HG03108 (cell line): ENCODE measurements at regions not wholly inside any gene's neighbourhood (a gene's known extent, or its start where the extent isn't known, plus 50 kb on each side); places are given as distances from the start of the nearest gene placed in this dataset.

Source experiments
- ATAC-seq: cut with Tn5 transposase; IDR thresholded peaks from one replicate; pipeline ENCODE4 v1.9.1; 2021; ENCODE audit warnings: moderate library complexity; ENCODE audit not compliant: unreplicated experiment

DNA sequence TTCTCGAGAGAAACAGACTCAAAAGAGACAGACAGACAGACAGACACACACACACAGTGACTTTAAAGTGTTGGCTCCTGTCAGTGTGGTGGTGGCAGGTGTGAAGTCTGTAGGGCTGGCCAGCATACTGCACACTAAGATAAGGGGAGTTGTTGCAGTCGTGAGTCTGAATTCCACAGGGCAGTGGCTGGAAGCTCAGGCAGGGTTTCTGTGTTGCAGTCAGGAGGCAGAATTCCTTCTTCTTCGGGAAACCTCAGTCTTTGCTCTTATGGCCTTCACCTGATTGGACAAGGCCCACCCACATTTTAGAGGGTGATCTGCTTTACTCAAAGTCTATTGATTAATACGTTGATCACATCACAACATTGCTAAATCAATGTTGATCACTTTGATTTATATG is 478.4 kb upstream of the HS6ST1 start:
- ATAC-seq = no peak

DNA sequence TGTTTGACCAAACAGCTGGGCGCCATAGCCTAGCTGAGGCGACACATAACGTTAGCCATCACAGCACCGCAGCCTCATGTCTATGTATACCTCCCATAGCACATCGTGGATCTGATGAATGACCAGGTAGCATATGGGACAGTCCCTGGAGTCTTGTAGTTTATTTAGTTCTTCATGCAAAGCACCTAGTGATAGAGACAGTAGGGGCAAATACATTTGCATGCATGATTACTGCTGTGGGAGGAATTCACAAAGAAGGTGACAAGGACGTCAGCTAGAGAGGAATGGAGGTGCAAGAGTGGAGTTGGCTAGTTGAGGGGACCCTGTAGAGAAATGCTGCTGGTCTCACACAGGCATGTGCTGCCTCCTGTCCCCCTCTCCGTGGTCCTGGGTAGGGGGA is 478.9 kb upstream of the HS6ST1 start:
- no peak for ATAC-seq

DNA sequence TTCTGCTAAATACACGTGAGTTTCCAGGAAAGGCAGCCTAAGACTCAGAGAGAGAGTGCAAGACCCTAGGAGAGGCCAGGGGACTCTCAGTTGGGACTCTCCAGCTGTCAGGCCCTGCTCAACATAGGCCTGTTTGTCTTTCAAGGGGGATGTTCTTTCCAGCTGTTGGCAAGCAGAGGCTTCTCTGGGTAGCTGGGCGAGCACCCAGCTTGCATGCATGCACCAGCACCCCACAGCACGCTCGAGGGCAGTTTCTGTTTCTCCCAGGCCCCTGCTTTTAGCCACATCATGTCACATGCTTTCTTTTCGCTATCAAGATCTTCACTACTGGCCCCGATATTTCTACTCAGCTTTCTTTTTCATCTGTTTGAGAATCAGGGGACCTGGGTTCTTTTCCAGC is 479.3 kb upstream of the HS6ST1 start:
- no peak for ATAC-seq

DNA sequence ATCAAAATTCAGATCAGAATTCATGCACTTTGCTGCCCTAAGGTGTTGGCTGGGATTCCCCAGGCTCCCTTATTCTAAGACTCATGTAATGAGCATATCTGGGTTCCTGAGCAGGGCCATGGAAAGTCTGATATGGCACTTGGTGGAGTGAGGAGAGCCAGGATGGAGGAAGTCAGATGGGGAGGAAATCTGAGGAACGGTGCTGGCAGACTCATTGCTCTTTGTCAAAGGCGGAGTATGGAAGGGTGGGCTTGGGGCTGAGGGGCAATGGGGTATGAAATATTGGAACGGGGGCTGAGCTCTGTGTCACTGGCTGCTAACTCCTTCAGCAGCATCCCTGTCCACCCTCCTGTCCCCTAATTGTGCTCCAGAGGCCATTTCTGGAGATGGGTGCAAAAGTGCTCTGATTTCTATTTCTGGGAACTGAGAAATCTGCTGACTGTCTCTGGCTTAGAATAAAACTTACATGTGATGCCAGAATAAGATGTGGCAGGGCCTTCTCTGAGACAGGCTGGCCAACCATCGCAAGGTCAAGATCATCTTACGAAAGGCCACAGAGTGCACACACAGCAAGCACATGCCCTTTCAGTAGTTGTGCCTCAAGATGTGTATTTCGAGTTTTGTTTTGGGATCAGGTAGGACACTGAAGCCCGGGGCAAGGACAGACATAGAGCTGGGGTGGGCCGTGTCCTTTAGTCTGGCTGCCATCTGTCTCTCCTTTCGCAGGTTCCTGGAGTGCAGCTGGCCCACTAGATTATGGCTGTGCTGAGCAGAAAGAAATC is 480.0 kb upstream of the HS6ST1 start:
- no peak for ATAC-seq

DNA sequence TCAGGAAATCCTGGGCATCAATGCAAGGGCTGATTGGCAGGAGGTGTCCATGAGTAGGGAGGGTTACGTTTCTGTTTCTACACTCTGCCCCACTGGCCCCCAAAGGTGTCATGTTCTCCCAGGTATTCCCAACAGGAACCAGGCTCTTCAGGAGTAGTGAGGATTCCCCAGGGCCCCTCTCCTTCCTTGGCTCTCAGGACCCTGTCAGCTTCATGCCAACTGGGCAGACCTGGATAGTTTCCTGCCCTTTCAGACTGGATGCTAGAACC is 480.6 kb upstream of the HS6ST1 start:
- ATAC-seq = no peak

DNA sequence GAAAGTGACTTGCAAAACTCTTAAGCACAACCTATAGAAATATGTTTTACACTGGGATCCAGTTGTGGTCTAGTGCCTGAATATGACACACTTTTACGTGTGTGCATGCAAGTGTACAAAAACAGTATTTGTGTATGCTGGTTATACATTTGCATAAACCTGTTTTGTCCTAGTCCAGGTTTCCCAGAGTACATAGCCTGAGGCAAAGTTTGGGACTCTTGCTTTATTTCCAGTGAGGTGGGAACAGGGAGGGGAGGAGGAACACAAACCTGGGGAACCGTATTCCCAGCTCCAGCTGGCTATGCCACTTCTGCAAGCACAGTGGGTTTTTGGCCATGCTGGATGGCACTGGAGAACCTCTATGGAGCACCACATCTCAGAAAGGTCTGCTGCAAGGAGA is 481.1 kb upstream of the HS6ST1 start:
- ATAC-seq = no peak

DNA sequence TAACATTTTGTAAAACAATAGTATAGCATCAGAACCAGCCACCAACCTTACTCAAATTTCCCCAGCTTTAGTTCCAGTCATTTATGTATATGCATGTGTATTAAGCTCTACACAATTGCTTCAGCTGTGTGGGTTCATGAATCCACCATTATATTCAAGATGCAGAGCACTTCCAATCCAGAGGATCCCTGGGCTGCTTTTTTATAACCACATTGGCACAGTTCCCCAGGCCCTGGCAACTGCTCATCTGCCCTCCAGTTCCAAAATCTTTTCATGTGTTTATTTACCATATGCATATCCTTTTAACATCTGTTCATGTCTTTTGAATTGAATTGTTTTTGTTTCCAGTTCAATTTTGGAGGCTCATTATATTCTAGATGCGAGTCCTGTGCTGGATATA is 482.9 kb upstream of the HS6ST1 start:
- no peak for ATAC-seq

DNA sequence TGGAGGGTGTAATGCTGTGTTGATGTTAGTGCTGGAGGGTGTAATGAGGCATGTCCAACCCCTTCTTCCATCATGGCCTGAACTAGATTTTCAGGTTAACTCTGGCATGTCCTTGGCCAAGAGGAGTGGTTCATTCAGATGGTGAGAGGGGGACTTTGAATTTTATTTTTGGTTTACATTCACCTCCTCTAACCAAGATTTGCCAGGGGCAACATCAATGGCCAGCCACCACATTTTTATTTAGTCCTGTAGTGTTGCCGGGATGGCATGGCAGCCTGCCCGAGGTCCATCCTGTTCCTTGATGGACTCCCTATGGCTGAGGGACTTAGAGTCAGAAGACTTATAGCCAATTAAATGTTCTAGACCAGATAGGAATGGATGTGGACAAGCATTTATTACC is 484.6 kb upstream of the HS6ST1 start:
- ATAC-seq = no peak

DNA sequence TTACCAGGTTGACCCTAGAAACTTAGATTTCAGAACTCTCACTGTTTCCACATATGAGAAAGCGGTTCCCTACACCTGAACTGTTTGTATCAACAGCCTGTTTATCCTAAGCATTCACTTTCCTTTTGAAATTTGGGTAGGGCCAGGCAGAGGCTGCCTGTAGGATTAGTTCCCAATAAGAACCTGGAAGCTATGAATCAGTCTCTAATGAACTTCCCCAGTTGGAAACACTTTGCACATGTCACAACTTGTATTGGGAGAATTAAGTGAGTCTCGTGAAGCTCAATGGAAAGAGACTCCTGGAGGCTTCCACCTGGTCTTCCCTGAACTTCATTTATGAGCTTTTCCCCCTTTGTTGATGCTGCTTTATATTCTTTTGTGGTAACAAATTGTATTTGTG is 486.6 kb upstream of the HS6ST1 start:
- no peak for ATAC-seq

DNA sequence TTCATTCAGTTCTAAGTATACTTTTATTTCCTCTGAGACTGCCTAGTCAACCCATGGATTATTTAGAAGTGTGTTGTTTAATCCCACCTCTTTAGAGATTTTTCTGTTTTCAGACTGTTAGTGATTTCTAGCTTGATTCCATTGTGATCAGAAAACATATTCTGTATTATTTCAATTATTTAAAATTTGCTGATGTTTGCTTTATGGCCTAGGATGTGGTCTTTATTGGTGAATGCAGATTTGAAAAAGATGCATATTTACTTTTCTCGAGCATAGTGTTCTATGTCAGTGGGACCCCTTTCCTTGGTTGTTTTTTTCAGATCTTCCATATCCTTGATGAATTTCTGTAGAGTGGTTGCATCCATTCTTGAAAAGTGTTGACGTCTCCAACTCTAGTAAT is 487.2 kb upstream of the HS6ST1 start:
- ATAC-seq = no peak

DNA sequence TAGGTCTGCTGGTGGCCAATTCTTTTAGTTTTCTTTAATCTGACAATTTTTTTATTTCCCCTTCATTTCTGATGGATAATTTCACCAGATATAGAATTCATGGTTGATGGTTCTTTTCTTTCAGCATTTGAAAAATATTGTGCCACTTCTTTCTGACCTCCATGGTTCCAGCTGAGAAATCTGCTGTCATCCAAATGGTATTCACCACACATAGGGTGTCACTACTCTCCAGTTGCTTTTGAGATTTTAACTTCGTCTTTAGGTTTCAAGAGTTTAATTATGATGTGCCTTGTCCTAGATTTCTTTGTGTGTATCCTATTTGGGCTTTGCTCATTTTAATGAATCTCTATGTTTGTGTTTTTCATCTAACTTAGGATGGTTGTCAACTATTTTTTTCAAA is 488.6 kb upstream of the HS6ST1 start:
- ATAC-seq = no peak

DNA sequence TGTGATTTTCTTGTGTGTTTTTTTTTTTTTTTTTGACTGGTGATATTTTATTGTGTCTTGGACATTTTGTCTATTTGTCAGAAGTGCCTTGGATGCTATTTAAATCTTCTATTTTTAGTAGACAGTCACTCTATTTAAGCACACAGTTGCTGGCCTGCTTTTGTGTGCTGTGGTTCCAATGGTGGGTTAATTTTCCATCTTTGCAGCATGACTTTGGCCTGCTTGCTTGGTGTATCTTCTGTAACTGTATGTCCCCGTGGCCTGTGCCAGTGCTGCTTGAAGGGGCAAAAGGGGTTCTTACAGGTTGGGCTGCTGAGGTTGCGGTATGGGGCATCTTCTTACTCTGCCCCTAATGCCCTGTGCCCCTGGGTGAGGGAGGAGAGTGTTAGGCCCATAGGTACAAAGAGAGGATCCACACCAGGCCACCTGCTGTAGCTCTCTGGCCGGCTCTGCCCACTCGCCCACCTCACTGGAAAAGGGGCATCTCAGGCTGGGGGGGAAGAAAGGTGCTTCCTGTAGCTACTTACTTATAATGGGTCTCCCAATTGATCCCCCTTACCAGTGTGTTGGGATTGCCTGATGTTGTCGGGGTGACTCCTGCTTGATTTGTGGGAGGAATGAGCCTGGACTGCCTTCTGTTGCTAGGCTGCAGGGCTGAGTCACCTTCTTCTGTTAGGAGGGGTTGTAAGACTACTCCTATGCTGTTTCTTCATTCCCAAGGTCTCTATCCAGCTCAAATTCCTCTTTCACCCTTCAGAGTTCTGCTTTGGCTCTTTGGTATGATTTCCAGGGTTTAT is 490.0 kb upstream of the HS6ST1 start:
- ATAC-seq = no peak

DNA sequence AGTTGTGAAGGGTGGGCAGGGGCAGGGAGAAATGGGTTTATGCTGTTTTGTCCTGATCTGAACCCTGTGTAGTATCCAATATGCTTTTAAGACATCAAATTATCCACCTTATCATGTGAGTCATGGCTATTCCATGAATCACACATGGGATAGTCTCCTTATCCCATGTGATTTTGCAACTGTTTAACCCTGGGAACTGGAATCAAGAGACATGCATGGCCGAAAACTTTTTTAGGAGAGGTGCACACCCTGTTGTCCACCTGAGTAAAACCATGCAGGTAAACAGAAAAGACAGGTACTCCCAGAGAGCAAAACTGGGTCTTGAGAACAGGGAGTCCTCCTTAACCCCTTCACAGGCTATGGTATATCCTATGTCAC is 490.6 kb upstream of the HS6ST1 start:
- ATAC-seq = no peak

DNA sequence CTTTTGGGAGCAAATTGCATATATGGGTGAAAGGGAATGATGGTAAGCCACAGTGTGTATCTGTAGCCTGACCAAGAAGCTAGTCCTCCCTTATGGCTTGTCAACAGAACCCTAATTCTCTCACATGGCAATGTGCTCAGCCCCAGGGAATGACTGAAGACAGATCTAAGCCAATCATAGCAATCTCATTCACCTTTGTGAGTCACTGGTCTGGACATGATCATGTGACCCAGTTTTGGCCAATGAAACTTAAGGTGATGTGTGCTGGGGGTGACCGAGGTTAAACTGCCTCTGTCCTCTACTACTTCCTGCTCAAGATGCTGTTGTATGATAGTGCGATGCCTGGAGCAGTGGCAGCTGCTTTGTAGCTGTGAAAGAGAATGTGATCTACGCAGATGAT is 491.2 kb upstream of the HS6ST1 start:
- ATAC-seq = no peak

DNA sequence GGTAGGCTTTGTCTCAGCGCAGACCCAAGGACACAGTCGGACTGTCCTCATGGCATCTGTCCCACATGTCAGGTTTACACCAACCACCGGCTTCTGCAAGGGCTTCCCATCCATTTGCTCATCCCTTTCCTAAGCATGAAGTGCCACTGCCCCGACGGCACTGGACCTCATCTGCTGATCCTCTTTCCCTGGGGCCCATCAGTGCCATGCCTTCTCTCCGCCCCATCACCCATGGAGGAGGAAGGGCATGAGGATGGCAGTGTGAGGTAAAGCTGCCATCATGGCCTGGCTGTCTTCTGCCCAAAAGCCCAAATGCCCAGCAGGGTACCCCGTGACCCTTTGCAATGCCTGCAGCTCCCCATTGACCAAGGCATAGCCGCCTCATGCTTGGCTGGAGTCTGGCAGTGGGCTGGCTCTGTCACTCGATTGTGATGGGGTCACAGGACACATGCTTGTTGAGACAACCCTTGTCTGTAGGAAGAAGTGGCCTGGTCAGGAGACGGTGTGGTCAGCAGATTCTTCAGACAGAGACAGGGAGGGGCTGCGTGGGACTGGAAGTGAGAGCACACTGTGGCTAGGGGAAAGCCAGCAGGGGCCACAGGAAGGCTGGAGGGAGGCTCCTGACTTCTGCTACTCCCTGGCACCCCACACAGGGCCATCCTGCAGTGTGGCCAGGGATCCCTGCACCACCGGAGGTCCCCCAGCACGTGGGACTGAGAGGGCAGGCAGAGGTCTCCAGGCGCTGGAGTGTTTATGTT is 493.7 kb upstream of the HS6ST1 start:
- no peak for ATAC-seq

DNA sequence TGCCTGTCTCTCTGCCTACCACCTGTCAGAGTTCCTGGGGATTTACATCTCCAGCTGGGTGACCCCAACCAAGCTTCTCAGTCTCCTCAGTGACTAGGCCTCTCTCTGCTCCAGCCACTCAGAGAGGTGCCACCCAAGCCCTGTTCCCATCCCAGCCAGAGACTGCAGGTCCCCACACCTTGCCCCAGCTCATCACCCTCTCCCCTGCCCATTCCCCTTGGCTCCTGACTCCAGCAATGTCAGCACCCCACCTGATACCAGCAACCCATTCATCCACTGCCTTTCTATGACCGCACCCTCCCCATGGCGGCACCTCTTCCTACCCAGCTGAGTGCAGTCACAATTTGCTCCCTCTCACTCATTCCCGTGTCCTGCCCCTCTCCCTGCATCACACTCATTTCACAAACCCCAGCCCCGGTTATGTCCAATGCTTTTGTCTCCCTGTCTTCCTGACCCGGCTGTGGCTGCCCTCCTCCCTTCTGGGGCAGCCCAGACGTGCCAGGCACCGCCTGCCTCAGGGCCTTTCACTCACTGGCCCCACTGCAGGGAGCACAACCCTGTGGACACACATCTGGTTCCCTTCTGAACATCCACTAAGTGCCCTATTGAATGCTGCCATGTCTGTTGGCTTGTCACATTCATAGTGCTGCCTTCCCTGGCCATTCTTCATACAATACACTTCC is 494.8 kb upstream of the HS6ST1 start:
- ATAC-seq = no peak

DNA sequence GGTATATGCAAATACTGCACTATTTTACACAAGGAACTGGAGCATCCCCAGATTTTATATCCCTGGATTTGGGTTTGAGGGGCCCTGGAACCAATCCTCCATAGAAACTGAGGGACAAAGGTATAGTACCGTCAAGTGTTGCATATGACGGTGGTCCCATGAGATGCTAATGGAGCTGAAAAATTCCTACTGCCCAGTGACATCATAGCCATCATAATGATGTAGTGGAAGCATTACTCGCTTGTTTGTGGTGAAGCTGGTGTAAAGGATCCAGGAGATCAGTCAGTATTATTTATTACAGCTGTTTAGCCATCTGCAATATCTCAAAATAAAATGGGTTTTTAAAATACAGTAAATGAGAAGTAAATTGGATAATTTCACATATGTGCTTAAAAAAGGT is 496.6 kb upstream of the HS6ST1 start:
- no peak for ATAC-seq

DNA sequence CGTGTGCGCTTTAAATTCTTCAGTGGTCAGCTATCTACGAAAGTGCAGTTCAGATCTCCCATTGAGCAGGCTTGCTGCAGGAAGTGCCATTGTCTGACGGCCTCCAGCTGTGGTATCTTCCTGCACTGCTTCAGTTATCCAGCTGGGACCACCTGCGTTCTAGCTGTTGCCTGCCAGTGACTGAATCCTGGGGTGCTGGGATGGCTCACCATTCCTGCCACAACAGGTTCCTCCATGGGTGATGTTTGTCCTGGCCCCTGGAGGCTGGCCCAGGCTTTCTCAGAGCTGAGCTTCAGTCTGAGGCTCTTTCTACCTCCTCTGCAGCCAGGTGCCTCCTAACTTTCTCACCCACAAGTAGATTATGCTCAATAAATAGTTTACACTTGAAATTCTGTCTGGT is 498.5 kb upstream of the HS6ST1 start:
- ATAC-seq = no peak

DNA sequence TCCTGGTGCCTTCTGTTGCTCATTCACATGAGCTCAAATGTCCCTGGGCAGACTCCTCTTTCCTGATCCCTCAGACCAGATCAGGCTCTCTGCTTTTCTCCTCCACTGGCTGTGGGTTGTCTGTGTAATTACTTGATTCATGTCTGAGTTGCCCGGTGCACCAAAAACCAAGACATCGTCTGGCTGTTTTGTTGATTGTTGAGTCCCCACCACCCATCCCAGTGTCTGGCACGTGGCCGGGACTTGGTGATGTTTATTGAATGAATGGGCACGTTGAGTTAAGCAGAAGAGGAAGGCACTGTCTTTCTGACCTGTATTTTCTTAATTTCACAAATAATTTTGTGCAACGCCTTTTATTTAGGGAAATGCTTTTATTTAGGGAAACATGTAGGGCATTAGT is 499.1 kb upstream of the HS6ST1 start:
- ATAC-seq = no peak

DNA sequence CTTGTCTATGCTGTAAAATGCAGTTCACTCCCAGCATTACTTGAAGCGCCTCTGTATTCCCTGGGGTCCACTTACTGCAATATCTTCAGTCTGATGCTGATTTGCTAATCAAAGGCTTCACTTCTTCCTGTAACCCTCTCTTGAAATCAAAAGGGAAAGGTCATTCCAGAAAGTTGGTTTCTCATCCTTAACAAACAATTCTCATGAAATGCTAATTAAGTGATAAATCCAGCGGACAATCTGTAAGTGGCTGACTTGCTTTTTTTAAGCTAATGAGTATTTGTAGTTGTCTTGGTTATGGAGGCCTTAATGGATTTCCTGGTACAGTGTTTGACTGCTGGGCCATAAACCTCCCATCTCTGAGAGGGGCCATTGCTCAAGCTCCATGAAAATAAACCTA is 499.6 kb upstream of the HS6ST1 start:
- no peak for ATAC-seq

DNA sequence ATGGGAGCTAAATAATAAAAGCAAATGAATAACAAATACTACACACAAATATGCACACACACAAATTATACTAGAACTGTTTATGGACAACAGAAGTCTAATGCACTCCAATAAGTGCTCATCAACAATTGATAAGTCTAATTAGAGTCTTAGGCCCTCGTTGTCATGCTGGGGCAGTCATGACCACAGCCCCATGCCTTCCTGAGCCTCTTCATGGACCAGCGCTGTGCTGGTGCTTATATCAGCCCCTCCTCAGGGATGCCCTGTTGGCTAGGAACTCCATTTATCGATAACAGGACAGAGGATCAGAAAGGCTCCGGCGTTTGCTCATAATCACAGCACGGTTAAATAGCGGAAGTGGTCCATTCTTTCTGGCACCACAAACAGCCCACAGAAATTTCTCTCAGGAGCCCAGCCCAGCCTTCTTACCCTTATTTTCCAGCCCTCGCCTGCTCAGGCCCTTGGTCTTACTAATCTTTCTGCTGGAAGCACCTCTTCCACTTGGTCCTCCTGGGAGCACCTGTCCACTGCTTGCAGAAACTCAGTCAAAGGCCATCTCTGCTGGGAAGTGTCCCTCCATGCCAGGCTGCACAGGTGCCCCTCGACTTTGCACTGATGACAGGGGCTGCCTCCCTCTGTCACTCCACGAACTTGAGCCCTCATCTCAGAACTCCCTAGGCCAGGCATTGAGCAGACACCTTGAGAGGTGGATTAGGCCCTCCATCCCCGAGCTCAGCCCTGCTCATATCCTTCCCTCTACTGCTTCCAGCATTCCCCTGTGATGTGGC is 500.2 kb upstream of the HS6ST1 start:
- ATAC-seq = no peak
